ENCODE measurements at regions not wholly inside any gene's neighbourhood (a gene's known extent, or its start where the extent isn't known, plus 50 kb on each side); places are given as distances from the start of the nearest gene placed in this dataset.

DNA sequence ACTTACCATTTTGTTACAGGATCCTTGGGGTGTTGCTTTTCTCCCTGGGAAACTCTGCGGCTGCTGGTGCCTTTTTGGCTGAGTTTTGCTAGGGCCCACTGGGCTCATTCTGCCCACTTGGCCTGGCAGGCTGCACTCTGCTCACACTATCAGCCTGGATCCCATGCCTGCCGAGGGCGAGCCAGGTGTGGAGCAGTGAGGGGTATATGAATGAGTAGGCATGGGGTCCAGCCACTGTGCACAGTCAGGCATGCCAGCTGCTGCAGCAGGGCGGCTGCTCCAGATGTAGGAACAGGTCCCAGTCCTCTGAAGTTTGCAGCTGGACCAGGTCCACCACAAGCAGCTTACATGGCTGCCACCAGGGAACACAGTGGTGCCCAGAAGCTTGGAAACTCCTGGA, 136.4 kb upstream of the CNTN3 start:
- no peaks in the 10 kb centered on the region for H3K79me2 ChIP-seq (ENCODE audit: control insufficient read depth, low read length)
- TF ChIP-seq, protein P1, sequence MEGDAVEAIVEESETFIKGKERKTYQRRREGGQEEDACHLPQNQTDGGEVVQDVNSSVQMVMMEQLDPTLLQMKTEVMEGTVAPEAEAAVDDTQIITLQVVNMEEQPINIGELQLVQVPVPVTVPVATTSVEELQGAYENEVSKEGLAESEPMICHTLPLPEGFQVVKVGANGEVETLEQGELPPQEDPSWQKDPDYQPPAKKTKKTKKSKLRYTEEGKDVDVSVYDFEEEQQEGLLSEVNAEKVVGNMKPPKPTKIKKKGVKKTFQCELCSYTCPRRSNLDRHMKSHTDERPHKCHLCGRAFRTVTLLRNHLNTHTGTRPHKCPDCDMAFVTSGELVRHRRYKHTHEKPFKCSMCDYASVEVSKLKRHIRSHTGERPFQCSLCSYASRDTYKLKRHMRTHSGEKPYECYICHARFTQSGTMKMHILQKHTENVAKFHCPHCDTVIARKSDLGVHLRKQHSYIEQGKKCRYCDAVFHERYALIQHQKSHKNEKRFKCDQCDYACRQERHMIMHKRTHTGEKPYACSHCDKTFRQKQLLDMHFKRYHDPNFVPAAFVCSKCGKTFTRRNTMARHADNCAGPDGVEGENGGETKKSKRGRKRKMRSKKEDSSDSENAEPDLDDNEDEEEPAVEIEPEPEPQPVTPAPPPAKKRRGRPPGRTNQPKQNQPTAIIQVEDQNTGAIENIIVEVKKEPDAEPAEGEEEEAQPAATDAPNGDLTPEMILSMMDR (IDR thresholded peaks at IDR 0.05; ENCODE audit: low read depth, low read length, poor library complexity, severe bottlenecking) = no peak
- TF ChIP-seq EZH2phosphoT487 (IDR thresholded peaks at IDR 0.05; ENCODE audit: borderline replicate concordance, low read length) = no peak
- H3K9me2 ChIP-seq (replicated peaks; ENCODE audit: control insufficient read depth, low read length) = no peaks in the 10 kb centered on the region
- H3K4me2 ChIP-seq (ENCODE audit: low read length) = no peak overlapping the region
- H3K4me3 ChIP-seq (ENCODE audit: low read length) = no peak overlapping the region
- no peaks in the 10 kb centered on the region for H3K27me3 ChIP-seq (ENCODE audit: control insufficient read depth, low read length)
- no peaks in the 10 kb centered on the region for H3K9me3 ChIP-seq (ENCODE audit: control insufficient read depth, insufficient read depth, low read length)
- H4K20me1 ChIP-seq (ENCODE audit: control insufficient read depth, insufficient read depth, low read depth, low read length) = no peaks in the 10 kb centered on the region
- H3K27ac ChIP-seq (ENCODE audit: low read depth, low read length) = no peak overlapping the region
- H3K36me3 ChIP-seq (ENCODE audit: control insufficient read depth, low read length) = no peaks in the 10 kb centered on the region
- H3K4me1 ChIP-seq (ENCODE audit: control insufficient read depth, low read length) = no peaks in the 10 kb centered on the region
- H3F3A ChIP-seq (ENCODE audit: control insufficient read depth, insufficient read depth) = no peaks in the 10 kb centered on the region

DNA sequence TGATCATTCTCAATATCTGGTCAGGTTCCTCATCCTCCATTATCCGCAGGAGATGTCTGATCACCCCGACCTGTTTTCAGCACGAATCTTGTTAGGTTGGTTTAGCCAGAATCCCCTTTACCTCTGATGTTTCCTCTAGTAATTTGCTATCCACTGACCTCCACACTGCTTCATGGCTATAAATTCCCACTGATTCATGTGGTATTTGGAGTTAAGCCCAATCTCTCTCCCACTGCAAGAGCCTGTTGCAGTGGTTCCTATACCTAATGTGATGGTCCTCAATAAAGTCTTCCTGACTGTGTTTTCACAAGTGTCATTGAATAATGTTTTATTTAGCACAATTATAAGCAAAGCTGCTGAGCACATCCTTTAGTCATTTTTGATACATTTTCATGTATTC, 124.8 kb upstream of the CNTN3 start:
- Histone ChIP-seq H3K79me2 (ENCODE audit: control insufficient read depth, low read length) (no peaks in the 10 kb centered on the region), H3K36me3 (ENCODE audit: control insufficient read depth, low read length) (no peaks in the 10 kb centered on the region), H3K27me3 (ENCODE audit: control insufficient read depth, low read length) (no peaks in the 10 kb centered on the region), H3K9me3 (ENCODE audit: control insufficient read depth, insufficient read depth, low read length) (no peaks in the 10 kb centered on the region), H3K4me3 (ENCODE audit: low read length) (no peak overlapping the region), H3K4me2 (ENCODE audit: low read length) (no peak overlapping the region), H3K9me2 (replicated peaks; ENCODE audit: control insufficient read depth, low read length) (no peaks in the 10 kb centered on the region), H3K27ac (ENCODE audit: low read depth, low read length) (no peak overlapping the region), H4K20me1 (ENCODE audit: control insufficient read depth, insufficient read depth, low read depth, low read length) (no peaks in the 10 kb centered on the region), H3F3A (ENCODE audit: control insufficient read depth, insufficient read depth) (no peaks in the 10 kb centered on the region), H3K4me1 (ENCODE audit: control insufficient read depth, low read length) (no peaks in the 10 kb centered on the region)
- TF ChIP-seq, protein P1 (IDR thresholded peaks at IDR 0.05; ENCODE audit: low read depth, low read length, poor library complexity, severe bottlenecking) = no peak
- no peak for TF ChIP-seq EZH2phosphoT487 (IDR thresholded peaks at IDR 0.05; ENCODE audit: borderline replicate concordance, low read length)

DNA sequence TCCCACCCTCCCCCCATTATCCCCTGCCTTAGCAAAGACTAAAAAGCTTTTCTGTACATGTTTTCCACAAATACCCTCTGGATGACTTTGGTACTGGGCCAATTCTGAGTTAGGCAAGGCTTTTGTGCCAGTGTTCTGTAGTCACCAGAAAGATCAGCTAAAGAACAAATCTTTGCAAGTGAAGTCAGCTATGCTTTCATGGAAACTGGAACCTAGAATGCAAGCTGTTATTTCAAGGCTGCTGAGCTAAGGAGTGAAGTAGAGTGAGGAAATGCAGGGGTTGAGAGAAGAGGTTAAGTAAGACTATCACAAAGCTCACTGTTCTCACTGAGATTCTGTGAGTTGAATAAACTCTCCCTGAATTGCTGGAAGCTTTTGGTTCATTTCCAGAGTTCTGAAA, 107.8 kb upstream of the CNTN3 start:
- H3F3A ChIP-seq (ENCODE audit: control insufficient read depth, insufficient read depth) = no peaks in the 10 kb centered on the region
- TF ChIP-seq EZH2phosphoT487 (IDR thresholded peaks at IDR 0.05; ENCODE audit: borderline replicate concordance, low read length) = no peak
- no peaks in the 10 kb centered on the region for H3K27me3 ChIP-seq (ENCODE audit: control insufficient read depth, low read length)
- no peaks in the 10 kb centered on the region for H3K9me2 ChIP-seq (replicated peaks; ENCODE audit: control insufficient read depth, low read length)
- H3K4me2 ChIP-seq (ENCODE audit: low read length) = no peak overlapping the region
- no peaks in the 10 kb centered on the region for H3K9me3 ChIP-seq (ENCODE audit: control insufficient read depth, insufficient read depth, low read length)
- no peaks in the 10 kb centered on the region for H3K4me1 ChIP-seq (ENCODE audit: control insufficient read depth, low read length)
- H3K36me3 ChIP-seq (ENCODE audit: control insufficient read depth, low read length) = no peaks in the 10 kb centered on the region
- H3K27ac ChIP-seq (ENCODE audit: low read depth, low read length) = no peak overlapping the region
- no peaks in the 10 kb centered on the region for H3K79me2 ChIP-seq (ENCODE audit: control insufficient read depth, low read length)
- no peaks in the 10 kb centered on the region for H4K20me1 ChIP-seq (ENCODE audit: control insufficient read depth, insufficient read depth, low read depth, low read length)
- no peak overlapping the region for H3K4me3 ChIP-seq (ENCODE audit: low read length)

DNA sequence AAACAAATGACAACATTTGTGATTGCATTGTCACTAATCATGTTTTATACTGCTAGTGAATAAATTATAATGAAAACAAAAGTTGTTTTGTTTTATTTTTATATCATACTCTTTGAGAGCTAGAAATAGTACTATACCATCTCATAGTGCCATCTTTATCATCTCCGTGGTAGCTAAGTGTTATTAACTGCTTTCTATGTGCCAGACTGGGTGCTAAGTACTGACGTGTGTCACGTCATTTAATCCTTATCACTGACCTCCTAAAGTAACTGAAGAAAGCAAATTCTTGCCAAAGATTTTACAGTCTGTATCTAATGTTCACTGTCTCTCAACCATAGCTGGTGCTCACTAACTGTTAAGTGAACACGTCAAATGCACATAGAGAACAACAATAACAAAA, 99.5 kb upstream of the CNTN3 start:
- H3K36me3 ChIP-seq (ENCODE audit: control insufficient read depth, low read length) = no peaks in the 10 kb centered on the region
- no peak overlapping the region for H3K4me3 ChIP-seq (ENCODE audit: low read length)
- no peak overlapping the region for H3K27ac ChIP-seq (ENCODE audit: low read depth, low read length)
- no peaks in the 10 kb centered on the region for H3F3A ChIP-seq (ENCODE audit: control insufficient read depth, insufficient read depth)
- no peaks in the 10 kb centered on the region for H3K27me3 ChIP-seq (ENCODE audit: control insufficient read depth, low read length)
- H3K4me2 ChIP-seq (ENCODE audit: low read length) = no peak overlapping the region
- H3K9me2 ChIP-seq (replicated peaks; ENCODE audit: control insufficient read depth, low read length) = no peaks in the 10 kb centered on the region
- no peaks in the 10 kb centered on the region for H4K20me1 ChIP-seq (ENCODE audit: control insufficient read depth, insufficient read depth, low read depth, low read length)
- no peaks in the 10 kb centered on the region for H3K4me1 ChIP-seq (ENCODE audit: control insufficient read depth, low read length)
- TF ChIP-seq, protein P1 (IDR thresholded peaks at IDR 0.05; ENCODE audit: low read depth, low read length, poor library complexity, severe bottlenecking) = no peak
- TF ChIP-seq EZH2phosphoT487 (IDR thresholded peaks at IDR 0.05; ENCODE audit: borderline replicate concordance, low read length) = no peak
- H3K9me3 ChIP-seq (ENCODE audit: control insufficient read depth, insufficient read depth, low read length) = no peaks in the 10 kb centered on the region
- H3K79me2 ChIP-seq (ENCODE audit: control insufficient read depth, low read length) = no peaks in the 10 kb centered on the region

Data from DOHH2 (cell line).